GM12891 (cell line): ENCODE measurements at regions not wholly inside any gene's neighbourhood (a gene's known extent, or its start where the extent isn't known, plus 50 kb on each side); places are given as distances from the start of the nearest gene placed in this dataset.

Experiments used
- PAX5 ChIP-seq: IDR thresholded peaks from 2 replicates; pipeline ENCODE4 v1.6.1; 2011; ENCODE audit warnings: low read length, moderate library complexity, mild to moderate bottlenecking; ENCODE audit not compliant: insufficient read depth, severe bottlenecking
- POLR2A ChIP-seq: IDR thresholded peaks from 2 replicates; pipeline ENCODE4 v1.6.1; 2011; ENCODE audit warnings: low read depth, low read length, control low read depth
- POLR2AphosphoS5 ChIP-seq: IDR thresholded peaks from 2 replicates; pipeline ENCODE4 v1.6.1; 2011; ENCODE audit warnings: low read depth, low read length, control low read depth
- SPI1 ChIP-seq: IDR thresholded peaks from 2 replicates; pipeline ENCODE4 v1.6.1; 2011; ENCODE audit warnings: low read depth, low read length, control low read depth
- TAF1 ChIP-seq: IDR thresholded peaks from 2 replicates; pipeline ENCODE4 v1.6.1; 2011; ENCODE audit warnings: low read depth, low read length, control low read depth

- TF ChIP-seq POLR2A (no peak), POLR2AphosphoS5 (no peak), TAF1 (no peak), SPI1 (no peak), PAX5 (no peak)
Observed at GRCh38 chr7:16278167-16278787, 143.1 kb downstream of the CRPPA start.
